GM19455 (cell line): ENCODE measurements at regions not wholly inside any gene's neighbourhood (a gene's known extent, or its start where the extent isn't known, plus 50 kb on each side); places are given as distances from the start of the nearest gene placed in this dataset.
"Not testable (repeated sequence)": the region's sequence is repeated elsewhere in the genome, so short reads cannot be mapped to it uniquely, and the experiment has no call there.

Experiments used
- ATAC-seq: cut with Tn5 transposase; IDR thresholded peaks from one replicate; pipeline ENCODE4 v1.9.1; 2021; ENCODE audit not compliant: unreplicated experiment

DNA sequence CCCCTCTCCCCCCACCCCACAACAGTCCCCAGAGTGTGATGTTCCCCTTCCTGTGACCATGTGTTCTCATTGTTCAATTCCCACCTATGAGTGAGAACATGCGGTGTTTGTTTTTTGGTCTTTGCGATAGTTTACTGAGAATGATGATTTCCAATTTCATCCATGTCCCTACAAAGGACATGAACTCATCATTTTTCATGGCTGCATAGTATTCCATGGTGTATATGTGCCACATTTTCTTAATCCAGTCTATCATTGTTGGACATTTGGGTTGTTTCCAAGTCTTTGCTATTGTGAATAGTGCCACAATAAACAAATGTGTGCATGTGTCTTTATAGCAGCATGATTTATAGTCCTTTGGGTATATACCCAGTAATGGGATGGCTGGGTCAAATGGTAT lies 411.0 kb upstream of the CHD1 start:
- ATAC-seq: not testable (repeated sequence)

GRCh38 chr5:99334936-99335335 lies 406.1 kb upstream of the CHD1 start:
- no peak for ATAC-seq

DNA sequence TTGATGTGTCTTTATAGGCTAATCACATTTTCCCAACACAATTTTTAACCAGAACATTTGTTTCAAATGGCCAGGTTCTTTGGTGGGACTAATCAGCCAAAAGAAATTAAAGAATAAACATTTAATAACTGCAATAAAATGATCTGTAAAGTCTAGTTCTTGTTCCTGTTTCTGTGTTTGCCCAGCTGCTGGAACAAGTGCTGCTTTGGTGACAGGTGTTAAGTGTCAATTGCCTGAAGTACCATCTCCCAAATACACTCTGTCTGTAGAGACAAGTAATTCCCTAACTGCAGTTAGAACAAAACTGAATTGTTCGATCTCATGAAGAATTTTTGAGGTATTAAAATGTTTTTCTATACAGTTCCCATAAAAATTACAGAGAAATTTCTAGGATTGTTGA lies 402.3 kb upstream of the CHD1 start:
- no peak for ATAC-seq

- ATAC-seq: no peak
Observed at GRCh38 chr5:99320436-99320835, 391.6 kb upstream of the CHD1 start.

- no peak for ATAC-seq
Observed at GRCh38 chr5:99317136-99317535, 388.3 kb upstream of the CHD1 start.

DNA sequence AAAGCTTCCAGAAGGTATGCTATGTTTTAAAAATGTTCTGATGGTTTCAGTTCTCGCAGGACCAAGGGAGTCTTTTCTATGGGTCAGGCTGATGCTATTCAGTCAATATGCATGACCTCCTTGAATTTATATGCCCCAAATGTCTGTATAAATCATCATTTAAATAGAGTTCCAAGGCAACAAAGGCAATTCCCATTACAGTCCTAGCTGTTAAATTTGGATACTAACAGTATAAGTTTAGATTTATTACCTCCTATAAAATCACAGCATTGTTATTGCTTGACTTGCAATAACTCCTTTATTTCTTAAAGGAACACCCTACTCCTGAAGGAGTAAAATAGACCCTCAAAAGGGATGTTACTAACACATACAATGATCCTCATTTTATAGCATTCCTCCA lies 387.7 kb upstream of the CHD1 start:
- ATAC-seq: no peak

- ATAC-seq: no peak
Observed at GRCh38 chr5:99315413-99316183, 386.8 kb upstream of the CHD1 start.

DNA sequence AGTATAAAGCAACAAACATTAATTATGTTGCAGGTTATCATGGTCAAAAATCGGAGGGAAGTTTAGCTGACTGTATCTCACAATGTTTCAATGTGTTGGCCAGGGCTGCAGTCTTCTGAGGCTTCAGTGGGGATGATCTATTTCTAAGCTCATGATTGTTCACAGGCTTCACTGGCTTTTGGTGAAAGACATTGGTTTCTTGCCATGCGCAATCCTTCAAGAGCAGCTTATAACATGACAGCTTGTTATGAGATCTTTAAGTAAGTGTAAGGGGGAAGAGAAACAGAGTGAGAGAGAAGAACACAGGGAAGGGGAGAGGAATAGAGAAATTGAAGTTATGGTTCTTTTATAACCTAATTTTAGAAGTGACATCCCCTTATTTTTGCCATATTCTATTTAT lies 385.9 kb upstream of the CHD1 start:
- no peak for ATAC-seq

DNA sequence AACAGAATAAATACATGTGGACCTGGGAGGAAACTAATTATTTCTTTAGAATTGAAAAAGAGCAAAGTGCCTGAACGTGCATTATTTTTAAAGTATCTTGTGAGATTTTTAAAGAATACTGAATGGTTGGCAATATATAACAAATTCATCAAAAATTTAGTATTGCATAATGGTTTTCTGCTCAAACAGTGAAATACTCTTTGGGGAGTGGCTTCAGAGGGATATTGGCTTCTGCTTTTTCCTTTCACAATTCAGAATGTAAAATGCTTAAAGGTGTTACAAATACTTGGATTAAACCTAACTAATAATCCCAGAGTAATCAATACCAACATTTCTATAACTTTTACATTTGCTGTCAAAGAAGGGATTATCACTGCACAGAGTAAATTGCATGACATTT lies 379.3 kb upstream of the CHD1 start:
- no peak for ATAC-seq

DNA sequence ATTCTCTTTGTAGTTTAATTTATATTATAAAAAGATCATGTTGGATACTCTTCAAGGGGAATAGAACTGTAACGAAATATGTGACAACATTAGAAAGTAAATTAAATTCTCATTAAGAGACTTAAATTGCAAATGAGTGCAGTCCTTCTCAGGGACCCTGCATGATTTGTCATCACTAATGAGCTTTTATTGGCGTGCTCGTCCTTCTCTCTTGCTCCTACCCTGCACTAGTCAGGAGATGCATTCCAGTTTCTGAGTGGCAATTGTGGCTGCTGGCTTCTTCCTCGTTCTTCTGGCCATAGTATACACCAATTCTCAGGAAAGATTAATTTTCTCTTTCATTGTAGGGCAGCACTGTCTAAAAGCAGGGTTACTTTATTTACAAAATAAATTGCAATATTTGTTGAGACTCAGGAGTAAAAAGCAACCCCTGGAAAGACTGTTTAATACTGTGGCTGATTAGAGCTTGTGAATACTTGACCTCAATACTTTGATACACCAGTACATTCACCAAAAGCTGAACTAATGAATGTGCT lies 376.3 kb upstream of the CHD1 start:
- ATAC-seq: no peak

GRCh38 chr5:99285606-99286005 lies 356.8 kb upstream of the CHD1 start:
- ATAC-seq: no peak

DNA sequence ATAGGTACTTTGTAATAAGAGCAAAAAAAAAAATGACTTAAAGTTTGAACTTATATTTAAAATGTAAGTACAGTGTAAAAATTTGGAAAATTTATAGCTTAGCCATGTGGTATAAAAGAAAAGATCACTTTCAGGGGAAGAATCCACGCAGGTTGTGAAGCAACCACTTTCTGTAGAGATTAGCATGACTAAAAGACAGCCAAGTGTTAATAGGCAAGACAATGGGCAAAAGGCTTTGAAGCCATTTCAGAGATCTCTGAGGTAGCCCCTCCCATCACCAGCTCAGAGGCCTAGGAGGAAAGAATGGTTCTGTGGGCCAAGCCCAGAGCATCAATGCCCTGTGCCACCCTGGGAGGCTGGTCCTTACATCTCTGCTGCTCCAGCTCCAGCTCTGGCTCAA lies 346.3 kb upstream of the CHD1 start:
- no peak for ATAC-seq

DNA sequence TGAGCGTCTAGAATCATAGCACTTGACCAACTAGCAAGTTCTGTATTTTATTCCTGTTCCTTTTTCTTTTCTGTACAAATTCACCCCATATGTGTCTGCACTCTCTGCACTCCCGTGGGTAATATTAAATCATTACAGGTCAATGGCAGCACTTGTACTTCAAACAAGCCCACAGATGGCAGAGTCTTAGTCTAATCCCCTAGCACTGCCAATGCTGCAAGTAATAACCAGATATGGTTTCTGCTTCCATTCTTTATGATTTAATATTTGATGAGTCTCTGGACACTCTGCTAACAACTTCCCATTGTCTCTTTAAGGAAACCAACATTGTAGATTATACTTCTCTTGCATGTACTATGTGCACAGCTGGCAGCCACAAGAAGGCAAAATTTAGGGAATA lies 343.8 kb upstream of the CHD1 start:
- no peak for ATAC-seq

DNA sequence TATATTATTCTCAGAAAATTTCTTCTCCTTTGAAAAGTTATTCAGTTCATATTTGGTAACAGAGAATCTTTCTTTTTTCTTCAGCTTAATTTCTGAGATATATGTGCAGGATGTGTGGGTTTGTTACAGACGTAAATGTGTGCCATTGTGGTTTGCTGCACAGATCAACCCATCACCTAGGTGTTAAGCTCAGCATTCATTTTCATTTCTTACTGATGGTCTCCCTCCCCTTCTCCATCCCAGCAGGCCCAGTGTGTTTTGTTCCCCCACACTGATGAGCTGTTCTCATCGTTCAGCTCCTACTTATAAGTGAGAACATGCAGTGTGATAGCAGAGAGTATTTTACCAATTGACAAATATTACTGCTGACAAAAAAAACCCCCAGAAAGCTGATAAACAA lies 330.0 kb upstream of the CHD1 start:
- ATAC-seq: no peak

DNA sequence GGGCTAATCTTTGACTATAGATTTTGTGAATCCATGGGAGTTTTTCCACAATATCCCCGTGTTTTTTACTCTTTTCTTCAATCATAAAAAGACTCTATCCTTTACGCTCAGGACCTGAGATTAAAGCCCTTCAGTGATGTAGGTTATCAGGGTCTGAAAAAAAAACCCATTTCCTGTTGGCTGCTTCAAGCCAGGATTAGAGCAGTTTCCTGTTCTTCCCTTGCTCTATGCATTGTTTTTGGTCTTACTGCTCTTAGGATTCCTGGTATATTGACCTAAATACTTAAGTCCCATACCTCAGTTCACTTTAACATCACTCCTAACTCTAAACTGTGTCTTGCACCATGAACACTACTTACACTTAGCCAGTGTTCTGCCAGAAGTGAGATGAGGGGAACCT lies 319.3 kb upstream of the CHD1 start:
- ATAC-seq: no peak

- ATAC-seq: no peak
Observed at GRCh38 chr5:99247346-99247745, 318.5 kb upstream of the CHD1 start.

DNA sequence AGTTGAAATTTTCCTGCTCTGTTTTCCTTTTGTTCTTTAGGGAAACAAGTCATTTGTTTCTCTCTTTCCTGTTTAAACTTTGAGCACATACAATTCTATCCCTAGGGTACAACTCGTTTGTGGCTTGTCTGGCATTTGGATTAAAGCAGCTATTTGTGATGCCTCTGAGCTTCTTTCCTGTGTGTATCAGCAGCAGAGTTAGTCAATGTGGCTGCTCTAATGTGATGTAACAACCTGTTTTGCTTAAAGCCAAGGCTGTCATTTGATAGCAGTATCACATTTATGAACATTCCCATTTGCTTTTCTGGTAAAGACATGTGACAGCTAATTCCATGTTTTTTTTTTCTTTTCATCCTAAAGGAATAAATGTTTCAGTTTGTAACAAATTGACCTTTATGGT lies 314.3 kb upstream of the CHD1 start:
- ATAC-seq: no peak

- ATAC-seq: no peak
Observed at GRCh38 chr5:99239826-99240360, 311.1 kb upstream of the CHD1 start.

GRCh38 chr5:99191206-99191745 lies 262.5 kb upstream of the CHD1 start:
- no peak for ATAC-seq

- no peak for ATAC-seq
Observed at GRCh38 chr5:99187611-99188010, 258.8 kb upstream of the CHD1 start.

- no peak for ATAC-seq
Observed at GRCh38 chr5:99179206-99179605, 250.4 kb upstream of the CHD1 start.

DNA sequence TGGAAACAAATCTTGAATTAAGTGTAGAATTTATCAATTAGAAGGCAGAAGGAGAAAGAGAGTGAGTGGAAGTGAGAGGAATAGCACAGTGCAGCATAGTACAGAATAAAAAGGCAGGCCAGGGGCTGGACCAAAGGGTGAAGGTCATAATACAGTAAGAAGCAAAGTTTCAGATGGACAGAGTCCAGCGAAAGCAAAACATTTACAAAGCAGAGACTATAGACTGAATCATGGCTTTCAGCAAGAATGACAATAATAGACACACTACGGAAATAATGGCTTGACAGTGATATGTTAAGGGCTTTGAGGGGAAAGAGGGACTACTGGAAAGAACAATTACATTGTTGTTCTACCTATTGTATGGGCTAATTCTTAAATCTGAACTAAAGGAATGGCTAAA lies 249.0 kb upstream of the CHD1 start:
- ATAC-seq: no peak

DNA sequence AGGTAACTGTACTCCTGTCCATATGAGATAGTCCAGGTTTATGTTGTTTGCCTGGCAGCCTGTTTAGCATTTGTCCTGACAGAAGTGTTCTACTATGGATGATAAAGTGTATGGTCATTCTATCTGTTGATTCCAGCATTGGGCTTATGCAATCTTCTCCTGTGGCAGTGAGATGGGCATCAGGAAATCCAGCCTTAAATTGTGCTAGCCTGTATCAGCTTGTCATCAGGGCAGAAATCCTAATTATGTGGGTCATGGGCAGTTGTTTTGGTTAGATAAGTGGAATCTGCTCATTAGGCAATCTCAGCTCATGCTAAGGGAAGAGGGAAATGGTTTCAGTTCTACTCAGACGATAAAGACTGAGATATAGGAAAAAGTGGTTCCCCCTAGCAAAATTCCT lies 247.4 kb upstream of the CHD1 start:
- ATAC-seq: no peak
